WTC11 (cell line): ENCODE measurements at regions not wholly inside any gene's neighbourhood (a gene's known extent, or its start where the extent isn't known, plus 50 kb on each side); places are given as distances from the start of the nearest gene placed in this dataset.
A peak's percentile ranks its signal among the peaks of the same experiment; 100 is the strongest.

Source experiments
- ATAC-seq: fragments of 200-7000 bp; cut with Tn5 transposase; 2 replicates; pipeline ENCODE4 v1.10.0; 2021; ENCODE audit warnings: mild to moderate bottlenecking, moderate library complexity
- CTCF ChIA-PET: fragments of 300-600 bp; sonication (Branson Sonifier 250); formaldehyde crosslinking; loops from one replicate; lab custom pipeline; 2021; ENCODE audit warnings: antibody characterized with exemption; lab: Charles Lee
- POLR2A ChIA-PET: fragments of 350-600 bp; sonication (Branson Sonifier 250); formaldehyde crosslinking; loops from one replicate; lab custom pipeline; 2021; ENCODE audit warnings: antibody characterized with exemption; lab: Charles Lee
- DNase-seq: peaks from one replicate; pipeline ENCODE4 v3.0.0; 2021; ENCODE audit warnings: low spot score
- H3K27ac Mint-ChIP-seq: 2 replicates; pipeline ENCODE4 v1.8.0; 2021; ENCODE audit warnings: mixed read lengths
- H3K27me3 Mint-ChIP-seq: 2 replicates; pipeline ENCODE4 v1.8.0; 2021; ENCODE audit warnings: low read depth, mild to moderate bottlenecking, moderate library complexity, mixed read lengths
- H3K36me3 Mint-ChIP-seq: 2 replicates; pipeline ENCODE4 v1.8.0; 2021; ENCODE audit warnings: mixed read lengths
- H3K4me1 Mint-ChIP-seq: 2 replicates; pipeline ENCODE4 v1.8.0; 2022; ENCODE audit warnings: mixed read lengths
- H3K4me3 Mint-ChIP-seq: 2 replicates; pipeline ENCODE4 v1.8.0; 2021; ENCODE audit warnings: mild to moderate bottlenecking, moderate library complexity, mixed read lengths
- H3K9me3 Mint-ChIP-seq: 2 replicates; pipeline ENCODE4 v1.8.0; 2021; ENCODE audit warnings: mixed read lengths
- ATF1 ChIP-seq: sonication (generic); formaldehyde crosslinking; IDR thresholded peaks from 2 replicates; pipeline ENCODE4 v1.8.1; 2023; ENCODE audit warnings: mild to moderate bottlenecking, moderate library complexity, missing genetic modification reagents
- CBFB ChIP-seq: sonication (generic); formaldehyde crosslinking; IDR thresholded peaks from 2 replicates; pipeline ENCODE4 v1.8.1; 2022; ENCODE audit warnings: mild to moderate bottlenecking, low read depth, missing genetic modification reagents
- EMX1 ChIP-seq: fragments of 250-450 bp; sonication (Bioruptor Pico); IDR thresholded peaks from 2 replicates; pipeline ENCODE4 v1.8.0; 2021; ENCODE audit warnings: mild to moderate bottlenecking
- ERG ChIP-seq: fragments of 250-450 bp; sonication (Bioruptor Pico); IDR thresholded peaks from 2 replicates; pipeline ENCODE4 v1.8.0; 2021; ENCODE audit warnings: mild to moderate bottlenecking
- GABPB1 ChIP-seq: sonication (generic); formaldehyde crosslinking; IDR thresholded peaks from 2 replicates; pipeline ENCODE4 v1.8.1; 2023; ENCODE audit warnings: mild to moderate bottlenecking, missing genetic modification reagents
- HMGXB4 ChIP-seq: sonication (generic); formaldehyde crosslinking; IDR thresholded peaks from 2 replicates; pipeline ENCODE4 v1.8.1; 2023; ENCODE audit warnings: mild to moderate bottlenecking, moderate library complexity, missing genetic modification reagents
- IRF2 ChIP-seq: sonication (generic); formaldehyde crosslinking; IDR thresholded peaks from 2 replicates; pipeline ENCODE4 v1.8.0; 2022; ENCODE audit warnings: low read depth, missing genetic modification reagents, borderline replicate concordance
- JAZF1 ChIP-seq: fragments of 250-450 bp; sonication (Bioruptor Pico); IDR thresholded peaks from 2 replicates; pipeline ENCODE4 v1.9.0; 2021; ENCODE audit warnings: moderate library complexity, mild to moderate bottlenecking, inconsistent platforms
- KAT7 ChIP-seq: sonication (generic); formaldehyde crosslinking; IDR thresholded peaks from 2 replicates; pipeline ENCODE4 v1.8.1; 2023; ENCODE audit warnings: missing genetic modification reagents, mild to moderate bottlenecking, borderline replicate concordance
- MAX ChIP-seq: sonication (generic); formaldehyde crosslinking; IDR thresholded peaks from 2 replicates; pipeline ENCODE4 v1.8.0; 2022; ENCODE audit warnings: mild to moderate bottlenecking, missing genetic modification reagents
- MXD4 ChIP-seq: fragments of 250-450 bp; sonication (Bioruptor Pico); IDR thresholded peaks from 2 replicates; pipeline ENCODE4 v1.8.0; 2021; ENCODE audit warnings: mild to moderate bottlenecking, moderate library complexity, borderline replicate concordance
- MYBL2 ChIP-seq: sonication (generic); formaldehyde crosslinking; IDR thresholded peaks from 2 replicates; pipeline ENCODE4 v1.8.1; 2023; ENCODE audit warnings: mild to moderate bottlenecking, moderate library complexity, missing genetic modification reagents
- OVOL2 ChIP-seq: fragments of 250-450 bp; sonication (Bioruptor Pico); IDR thresholded peaks from 2 replicates; pipeline ENCODE4 v1.9.0; 2021; ENCODE audit warnings: mild to moderate bottlenecking, borderline replicate concordance
- PREB ChIP-seq: sonication (generic); formaldehyde crosslinking; IDR thresholded peaks from 2 replicates; pipeline ENCODE4 v1.8.1; 2022; ENCODE audit warnings: mild to moderate bottlenecking, missing genetic modification reagents, moderate library complexity, borderline replicate concordance
- SP1 ChIP-seq: sonication (generic); formaldehyde crosslinking; conservative IDR thresholded peaks from 2 replicates; pipeline ENCODE4 v1.8.1; 2022; ENCODE audit warnings: missing genetic modification reagents
- TP53 ChIP-seq: sonication (generic); formaldehyde crosslinking; IDR thresholded peaks from 2 replicates; pipeline ENCODE4 v1.8.1; 2023; ENCODE audit warnings: mild to moderate bottlenecking, missing genetic modification reagents
- ZBTB21 ChIP-seq: sonication (generic); formaldehyde crosslinking; IDR thresholded peaks from 2 replicates; pipeline ENCODE4 v1.8.1; 2023; ENCODE audit warnings: mild to moderate bottlenecking, missing genetic modification reagents, borderline replicate concordance
- ZMAT4 ChIP-seq: fragments of 250-450 bp; sonication (Bioruptor Pico); IDR thresholded peaks from 2 replicates; pipeline ENCODE4 v1.9.0; 2021; ENCODE audit warnings: mild to moderate bottlenecking
- ZNF219 ChIP-seq: sonication (generic); formaldehyde crosslinking; IDR thresholded peaks from 2 replicates; pipeline ENCODE4 v1.8.0; 2023; ENCODE audit warnings: missing genetic modification reagents, mild to moderate bottlenecking, borderline replicate concordance
- ZNF263 ChIP-seq: sonication (generic); formaldehyde crosslinking; IDR thresholded peaks from 2 replicates; pipeline ENCODE4 v1.8.1; 2022; ENCODE audit warnings: low read depth, mild to moderate bottlenecking, moderate library complexity, missing genetic modification reagents
- ZNF317 ChIP-seq: sonication (generic); formaldehyde crosslinking; IDR thresholded peaks from 2 replicates; pipeline ENCODE4 v1.8.1; 2023; ENCODE audit warnings: low read depth, mild to moderate bottlenecking, moderate library complexity, missing genetic modification reagents, borderline replicate concordance
- ZNF512 ChIP-seq: sonication (generic); formaldehyde crosslinking; IDR thresholded peaks from 2 replicates; pipeline ENCODE4 v1.8.1; 2022; ENCODE audit warnings: missing genetic modification reagents, borderline replicate concordance
- ZSCAN18 ChIP-seq: fragments of 250-450 bp; sonication (Bioruptor Pico); IDR thresholded peaks from 2 replicates; pipeline ENCODE4 v2.1.2; 2022; ENCODE audit warnings: mild to moderate bottlenecking, moderate library complexity

- Mint-ChIP-seq H3K4me1 (peaks cover 41% of the 10 kb centered on the region), H3K9me3 (peaks cover 14% of the 10 kb centered on the region), H3K36me3 (peaks cover 17% of the 10 kb centered on the region), H3K27ac (no peak overlapping the region), H3K4me3 (no peak overlapping the region), H3K27me3 (peaks cover 3% of the 10 kb centered on the region; the same call in 1 of the 2 replicates)
- ATAC-seq (no peak), DNase-seq (no peak)
- POLR2A ChIA-PET, result no interaction called here
- CTCF ChIA-PET, result interaction anchor here (0.8 kb wide), 1 partner anchor 125 kb away, joined by 4 read pairs; no protein-coding TSS in a partner anchor
- no peak for TF ChIP-seq MYBL2 (CRISPR knock-in tag)
- TF ChIP-seq SP1, result no peak
- TF ChIP-seq OVOL2 (CRISPR knock-in tag), result no peak
- TF ChIP-seq MAX (CRISPR knock-in tag), result no peak
- no peak for TF ChIP-seq ZBTB21 (CRISPR knock-in tag)
- TF ChIP-seq PREB, result no peak
- no peak for TF ChIP-seq ERG (CRISPR knock-in tag)
- no peak for TF ChIP-seq IRF2 (CRISPR knock-in tag)
- TF ChIP-seq ZNF512 (CRISPR knock-in tag), result no peak
- TF ChIP-seq ZNF317 (CRISPR knock-in tag), result no peak
- TF ChIP-seq CBFB, result no peak
- no peak for TF ChIP-seq TP53 (CRISPR knock-in tag)
- TF ChIP-seq ZMAT4 (CRISPR knock-in tag), result no peak
- TF ChIP-seq HMGXB4 (CRISPR knock-in tag), result no peak
- no peak for TF ChIP-seq JAZF1 (CRISPR knock-in tag)
Observed at GRCh38 chrX:16451334-16451733, 198.6 kb upstream of the S100G start.

- Mint-ChIP-seq H3K36me3 (peaks cover 14% of the 10 kb centered on the region), H3K4me3 (no peak overlapping the region), H3K27ac (peak overlapping the region; percentile 72; the same call in 1 of the 2 replicates), H3K9me3 (peaks cover 10% of the 10 kb centered on the region), H3K27me3 (no peaks in the 10 kb centered on the region; the same call in 1 of the 2 replicates), H3K4me1 (peaks cover 31% of the 10 kb centered on the region)
- ATAC-seq (no peak), DNase-seq (no peak)
- TF ChIP-seq OVOL2 (CRISPR knock-in tag), result no peak
- no peak for TF ChIP-seq EMX1 (CRISPR knock-in tag)
- TF ChIP-seq ZNF219, result no peak
- no peak for TF ChIP-seq ZMAT4 (CRISPR knock-in tag)
- TF ChIP-seq KAT7 (CRISPR knock-in tag), result no peak
- TF ChIP-seq GABPB1 (CRISPR knock-in tag), result no peak
- TF ChIP-seq ZNF263, result no peak
- no peak for TF ChIP-seq ATF1 (CRISPR knock-in tag)
- TF ChIP-seq MXD4 (CRISPR knock-in tag), result no peak
- no peak for TF ChIP-seq ZSCAN18
- CTCF ChIA-PET, result no interaction called here
- POLR2A ChIA-PET, result no interaction called here
Observed at GRCh38 chrX:16454926-16455325, 195.0 kb upstream of the S100G start.
